OCI-LY3 (cell line): ENCODE measurements at regions not wholly inside any gene's neighbourhood (a gene's known extent, or its start where the extent isn't known, plus 50 kb on each side); places are given as distances from the start of the nearest gene placed in this dataset.

ENCODE experiments used
- H2AFZ ChIP-seq: fragments of 200-600, 300-600 bp; shearing (Covaris generic); 2 replicates; pipeline ENCODE4 v1.6.0; 2014; ENCODE audit warnings: antibody characterized with exemption, low read depth, low read length
- H3K27ac ChIP-seq: fragments of 200-600, 300-600 bp; sonication (generic); 2 replicates; pipeline ENCODE4 v1.5.1; 2014; ENCODE audit warnings: mild to moderate bottlenecking, low read length, moderate library complexity, mixed read lengths
- H3K27me3 ChIP-seq: fragments of 200-600, 300-600 bp; sonication (generic); 2 replicates; pipeline ENCODE4 v1.6.1; 2014; ENCODE audit warnings: low read depth, low read length, mixed read lengths
- H3K36me3 ChIP-seq: fragments of 200-600, 300-600 bp; sonication (generic); replicated peaks from 2 replicates; pipeline ENCODE3; 2014; ENCODE audit warnings: low read depth, low read length, mixed read lengths
- H3K4me1 ChIP-seq: fragments of 300-600, 200-600 bp; sonication (generic); 2 replicates; pipeline ENCODE4 v1.6.1; 2014; ENCODE audit warnings: low read length, mixed read lengths
- H3K4me2 ChIP-seq: fragments of 200-600, 300-600 bp; sonication (generic); 2 replicates; pipeline ENCODE4 v1.6.1; 2014; ENCODE audit warnings: low read length, mixed read lengths
- H3K4me3 ChIP-seq: fragments of 300-600, 200-600 bp; sonication (generic); 2 replicates; pipeline ENCODE4 v1.5.1; 2014; ENCODE audit warnings: antibody characterized with exemption, mild to moderate bottlenecking, low read length, moderate library complexity
- H3K79me2 ChIP-seq: fragments of 300-600, 200-600 bp; shearing (Covaris generic); 2 replicates; pipeline ENCODE4 v1.6.1; 2014; ENCODE audit warnings: mild to moderate bottlenecking, low read length, mixed read lengths
- H3K9ac ChIP-seq: fragments of 300-600, 200-600 bp; shearing (Covaris generic); 2 replicates; pipeline ENCODE4 v1.6.0; 2014; ENCODE audit warnings: mild to moderate bottlenecking, low read length, moderate library complexity
- H3K9me3 ChIP-seq: fragments of 200-600, 300-600 bp; shearing (Covaris generic); 2 replicates; pipeline ENCODE4 v1.6.1; 2014; ENCODE audit warnings: low read length, mixed read lengths; ENCODE audit not compliant: insufficient read depth
- H4K20me1 ChIP-seq: fragments of 200-600, 300-600 bp; sonication (generic); 2 replicates; pipeline ENCODE4 v1.6.1; 2016; ENCODE audit warnings: low read length, mixed read lengths; ENCODE audit not compliant: insufficient read depth
- EZH2phosphoT487 ChIP-seq: fragments of 200-600 bp; shearing (Covaris generic); IDR thresholded peaks from 2 replicates; pipeline ENCODE4 v1.6.1; 2018; ENCODE audit warnings: antibody characterized with exemption, mixed run types, low read depth
- TF ChIP-seq, protein P1 (sequence below): fragments of 200-600, 300-600 bp; sonication (generic); IDR thresholded peaks from 2 replicates; pipeline ENCODE4 v1.5.1; 2014; ENCODE audit warnings: antibody characterized with exemption, low read length, low read depth

DNA sequence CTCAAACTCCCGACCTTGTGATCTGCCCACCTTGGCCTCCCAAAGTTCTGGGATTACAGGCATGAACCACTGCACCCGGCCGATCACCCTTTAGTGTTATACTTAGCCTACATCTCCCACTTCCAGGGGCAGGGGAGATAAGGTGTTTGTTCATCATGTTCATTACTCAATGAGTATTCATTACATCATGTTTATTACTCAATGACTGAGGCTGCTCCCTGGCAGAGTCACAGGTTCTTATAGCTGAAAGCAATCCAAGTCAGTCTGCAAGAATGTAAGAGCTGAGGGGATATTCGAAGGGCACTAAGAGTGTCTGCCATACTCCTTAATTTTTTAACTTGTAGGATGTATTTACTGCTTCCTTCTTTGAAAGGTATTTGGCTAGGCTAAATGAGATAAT lies 214.2 kb downstream of the SPATA31D1 start:
- Histone ChIP-seq H3K4me1 (peaks cover 12% of the 10 kb centered on the region), H3K4me2 (no peak overlapping the region), H2AFZ (no peak overlapping the region), H3K9me3 (no peaks in the 10 kb centered on the region), H3K4me3 (no peak overlapping the region), H3K27me3 (no peaks in the 10 kb centered on the region), H3K36me3 (no peaks in the 10 kb centered on the region), H3K79me2 (no peaks in the 10 kb centered on the region), H4K20me1 (no peaks in the 10 kb centered on the region), H3K27ac (no peak overlapping the region), H3K9ac (no peak overlapping the region)
- TF ChIP-seq EZH2phosphoT487, result no peak
- TF ChIP-seq, protein P1, sequence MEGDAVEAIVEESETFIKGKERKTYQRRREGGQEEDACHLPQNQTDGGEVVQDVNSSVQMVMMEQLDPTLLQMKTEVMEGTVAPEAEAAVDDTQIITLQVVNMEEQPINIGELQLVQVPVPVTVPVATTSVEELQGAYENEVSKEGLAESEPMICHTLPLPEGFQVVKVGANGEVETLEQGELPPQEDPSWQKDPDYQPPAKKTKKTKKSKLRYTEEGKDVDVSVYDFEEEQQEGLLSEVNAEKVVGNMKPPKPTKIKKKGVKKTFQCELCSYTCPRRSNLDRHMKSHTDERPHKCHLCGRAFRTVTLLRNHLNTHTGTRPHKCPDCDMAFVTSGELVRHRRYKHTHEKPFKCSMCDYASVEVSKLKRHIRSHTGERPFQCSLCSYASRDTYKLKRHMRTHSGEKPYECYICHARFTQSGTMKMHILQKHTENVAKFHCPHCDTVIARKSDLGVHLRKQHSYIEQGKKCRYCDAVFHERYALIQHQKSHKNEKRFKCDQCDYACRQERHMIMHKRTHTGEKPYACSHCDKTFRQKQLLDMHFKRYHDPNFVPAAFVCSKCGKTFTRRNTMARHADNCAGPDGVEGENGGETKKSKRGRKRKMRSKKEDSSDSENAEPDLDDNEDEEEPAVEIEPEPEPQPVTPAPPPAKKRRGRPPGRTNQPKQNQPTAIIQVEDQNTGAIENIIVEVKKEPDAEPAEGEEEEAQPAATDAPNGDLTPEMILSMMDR, result no peak

DNA sequence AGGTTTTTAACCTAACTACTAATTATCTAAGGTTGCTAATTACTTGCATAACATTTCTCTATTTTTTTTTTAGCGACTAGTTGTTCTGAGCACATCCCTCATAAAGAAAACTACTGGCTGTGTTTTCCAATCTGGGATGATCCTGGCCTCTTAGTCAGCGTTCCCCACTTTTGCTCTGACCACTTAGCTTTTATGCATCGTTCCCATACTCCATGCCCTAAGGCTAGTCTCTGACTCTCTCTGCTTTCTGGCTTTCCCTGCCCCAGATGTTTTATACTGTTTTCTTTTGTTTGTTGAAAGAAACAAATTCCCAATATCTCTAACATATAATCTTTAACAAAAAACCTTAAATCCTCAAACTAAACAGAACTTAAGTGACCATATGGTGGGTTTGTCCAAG lies 217.9 kb downstream of the SPATA31D1 start:
- Histone ChIP-seq H3K4me1 (peaks cover 37% of the 10 kb centered on the region), H3K27me3 (no peaks in the 10 kb centered on the region), H3K27ac (no peak overlapping the region), H4K20me1 (no peaks in the 10 kb centered on the region), H3K36me3 (peaks cover 9% of the 10 kb centered on the region), H2AFZ (no peak overlapping the region), H3K9me3 (peaks cover 10% of the 10 kb centered on the region), H3K4me3 (no peak overlapping the region), H3K9ac (no peak overlapping the region), H3K4me2 (no peak overlapping the region), H3K79me2 (no peaks in the 10 kb centered on the region)
- no peak for TF ChIP-seq EZH2phosphoT487
- TF ChIP-seq, protein P1, result no peak

DNA sequence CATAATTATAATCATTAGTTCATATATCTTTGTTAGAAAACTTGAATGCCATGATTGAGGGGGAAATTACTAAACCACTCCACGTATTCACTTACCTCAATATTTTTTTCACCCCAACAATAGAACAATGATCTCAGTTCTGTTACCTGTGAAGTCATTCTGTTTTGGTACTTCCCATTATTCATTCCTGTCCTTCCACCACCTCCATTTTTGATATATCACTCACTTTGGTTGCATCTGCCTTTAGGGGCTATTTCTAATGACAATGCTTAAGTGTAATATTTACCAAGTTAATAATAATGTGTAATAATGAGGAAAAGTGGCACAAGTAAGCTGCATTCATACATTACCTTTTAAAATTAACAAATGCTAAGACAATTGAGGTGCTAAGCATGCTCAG lies 218.4 kb downstream of the SPATA31D1 start:
- H3K4me2 ChIP-seq, result no peak overlapping the region
- H3K9ac ChIP-seq, result no peak overlapping the region
- TF ChIP-seq EZH2phosphoT487, result no peak
- TF ChIP-seq, protein P1, result no peak
- no peaks in the 10 kb centered on the region for H3K27me3 ChIP-seq
- peaks cover 37% of the 10 kb centered on the region for H3K4me1 ChIP-seq
- H4K20me1 ChIP-seq, result no peaks in the 10 kb centered on the region
- H3K79me2 ChIP-seq, result no peaks in the 10 kb centered on the region
- H3K4me3 ChIP-seq, result no peak overlapping the region
- H3K9me3 ChIP-seq, result peaks cover 10% of the 10 kb centered on the region
- no peak overlapping the region for H2AFZ ChIP-seq
- H3K36me3 ChIP-seq, result peaks cover 9% of the 10 kb centered on the region
- H3K27ac ChIP-seq, result no peak overlapping the region

DNA sequence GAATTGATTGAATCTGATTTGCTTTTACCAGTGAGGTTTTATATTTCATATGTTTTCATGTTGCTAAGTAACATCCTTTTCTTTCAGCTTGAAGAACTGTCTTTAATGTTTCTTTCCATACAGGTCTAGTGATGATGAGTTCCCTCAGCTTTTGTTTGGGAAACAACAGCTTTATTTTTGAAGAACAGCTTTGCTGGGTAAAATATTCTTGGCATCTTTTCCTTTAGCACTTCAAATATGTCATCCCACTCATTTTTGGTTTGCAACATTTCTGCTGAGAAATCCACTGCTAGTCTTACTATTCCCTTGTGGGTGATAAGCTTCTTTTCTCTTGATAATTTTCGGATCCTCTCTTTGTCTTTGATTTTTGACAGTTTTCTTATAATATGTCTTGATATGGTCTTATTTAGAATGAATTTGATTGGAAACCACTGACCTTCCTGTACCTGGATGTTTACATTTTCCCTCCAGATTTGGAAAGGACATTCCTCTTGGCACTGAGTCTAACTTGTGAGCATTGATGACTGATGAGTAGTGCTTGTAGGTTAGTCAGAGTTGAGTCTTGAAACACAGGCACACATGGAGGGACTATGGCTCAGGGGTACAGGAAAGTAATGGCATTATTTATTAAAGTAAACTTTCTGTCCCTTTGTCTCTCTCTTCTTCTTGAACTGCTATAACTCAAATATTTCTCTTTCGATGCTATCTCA lies 220.3 kb downstream of the SPATA31D1 start:
- peaks cover 37% of the 10 kb centered on the region for H3K4me1 ChIP-seq
- H3K36me3 ChIP-seq, result peaks cover 9% of the 10 kb centered on the region
- peak overlapping the region; percentile 69 for H3K27ac ChIP-seq
- H2AFZ ChIP-seq, result no peak overlapping the region
- no peaks in the 10 kb centered on the region for H4K20me1 ChIP-seq
- H3K9me3 ChIP-seq, result peaks cover 10% of the 10 kb centered on the region
- H3K79me2 ChIP-seq, result no peaks in the 10 kb centered on the region
- no peak overlapping the region for H3K9ac ChIP-seq
- H3K27me3 ChIP-seq, result no peaks in the 10 kb centered on the region
- 0 out of 2 replicates have a peak overlapping the region, but pooled peaks have one; percentile 26 for H3K4me2 ChIP-seq
- H3K4me3 ChIP-seq, result no peak overlapping the region
- no peak for TF ChIP-seq EZH2phosphoT487
- TF ChIP-seq, protein P1, result no peak
